H1 (cell line): ENCODE measurements at regions not wholly inside any gene's neighbourhood (a gene's known extent, or its start where the extent isn't known, plus 50 kb on each side); places are given as distances from the start of the nearest gene placed in this dataset.

ENCODE experiments used
- CTCF ChIA-PET: fragments of 300-600 bp; sonication (Branson Sonifier 250); formaldehyde crosslinking; loops from one replicate; lab custom pipeline; 2021; ENCODE audit not compliant: partially characterized antibody; lab: Charles Lee
- POLR2A ChIA-PET: fragments of 300-600 bp; sonication (Branson Sonifier 250); formaldehyde crosslinking; loops from one replicate; lab custom pipeline; 2021; ENCODE audit warnings: inconsistent platforms; ENCODE audit not compliant: partially characterized antibody; lab: Charles Lee
- DNase-seq, 2 experiments: peaks; one replicate each; pipeline versions ENCODE4 v3.0.0 to v3.0.0-alpha.2; 2010 to 2022; ENCODE audit warnings: low spot score in 2 of 2, low read depth in 1 of 2, mixed read lengths in 1 of 2
- FAIRE-seq: peaks from 2 replicates; lab custom pipeline; 2011; peaks lifted over from hg19 to GRCh38; lab: Jason Lieb, UNC
- H2AFZ ChIP-seq: 2 replicates; pipeline ENCODE4 v1.8.1; 2012; ENCODE audit warnings: low read length, inconsistent platforms
- H2AK5ac ChIP-seq: 2 replicates; pipeline ENCODE4 v1.6.1; 2013; ENCODE audit warnings: low read depth, low read length
- H2BK120ac ChIP-seq: replicated peaks from 2 replicates; pipeline ENCODE3; 2013; ENCODE audit warnings: low read depth, low read length, inconsistent platforms
- H2BK12ac ChIP-seq: 2 replicates; pipeline ENCODE4 v1.6.1; 2013; ENCODE audit warnings: low read depth, low read length
- H2BK15ac ChIP-seq: 2 replicates; pipeline ENCODE4 v1.6.1; 2013; ENCODE audit warnings: low read length
- H2BK20ac ChIP-seq: 2 replicates; pipeline ENCODE4 v1.6.1; 2013; ENCODE audit warnings: low read length
- H2BK5ac ChIP-seq: 2 replicates; pipeline ENCODE4 v1.6.1; 2013; ENCODE audit warnings: low read depth, low read length
- H3K14ac ChIP-seq: 2 replicates; pipeline ENCODE4 v1.6.1; 2013; ENCODE audit warnings: inconsistent platforms; ENCODE audit not compliant: insufficient read length
- H3K18ac ChIP-seq: 2 replicates; pipeline ENCODE4 v1.6.1; 2013; ENCODE audit warnings: low read length; ENCODE audit errors: extremely low read depth
- H3K23ac ChIP-seq: 2 replicates; pipeline ENCODE4 v1.6.1; 2013; ENCODE audit warnings: inconsistent platforms; ENCODE audit not compliant: insufficient read length
- H3K23me2 ChIP-seq: 2 replicates; pipeline ENCODE4 v1.6.1; 2013; ENCODE audit warnings: low read depth, low read length
- H3K27ac ChIP-seq: 2 replicates; pipeline ENCODE4 v1.6.1; 2011; ENCODE audit warnings: low read depth, low read length, inconsistent platforms
- H3K27me3 ChIP-seq, 4 experiments: replicated peaks in 1 of 4; 1 replicate in 1 of 4; 2 replicates in 3 of 4; pipeline versions ENCODE4 v1.6.1 to v1.8.1; 2011 to 2013; ENCODE audit warnings: low read length in 3 of 4, mild to moderate bottlenecking in 3 of 4, inconsistent platforms in 2 of 4, mixed read lengths in 2 of 4, moderate library complexity in 1 of 4; ENCODE audit not compliant: control insufficient read depth in 3 of 4, insufficient read depth in 3 of 4; ENCODE audit errors: extremely low read depth in 1 of 4
- H3K36me3 ChIP-seq, 4 experiments: 2 replicates each; pipeline versions ENCODE4 v1.6.1 to v1.8.1; 2011 to 2013; ENCODE audit warnings: mild to moderate bottlenecking in 4 of 4, low read length in 3 of 4, moderate library complexity in 2 of 4, control low read depth in 1 of 4, inconsistent platforms in 1 of 4; ENCODE audit not compliant: insufficient read depth in 4 of 4, control insufficient read depth in 2 of 4
- H3K4ac ChIP-seq: replicated peaks from 2 replicates; pipeline ENCODE3; 2013; ENCODE audit warnings: low read length, low read depth, mixed read lengths, inconsistent platforms; ENCODE audit not compliant: insufficient read length
- H3K4me1 ChIP-seq, 4 experiments: replicated peaks in 1 of 4; 1 replicate in 1 of 4; 2 replicates in 3 of 4; pipeline versions ENCODE4 v1.6.1 to v1.8.1; 2011 to 2013; ENCODE audit warnings: low read length in 3 of 4, inconsistent platforms in 2 of 4, mixed read lengths in 1 of 4; ENCODE audit not compliant: insufficient read depth in 4 of 4, control insufficient read depth in 3 of 4
- H3K4me2 ChIP-seq, 2 experiments: 2 replicates each; pipeline versions ENCODE4 v1.6.1 to v1.8.1; 2011 to 2013; ENCODE audit warnings: low read depth in 2 of 2, low read length in 2 of 2, control low read depth in 1 of 2, inconsistent platforms in 1 of 2, mild to moderate bottlenecking in 1 of 2; ENCODE audit not compliant: insufficient read depth in 1 of 2
- H3K4me3 ChIP-seq, 4 experiments: fragments of 200-600, 300-600 bp in 1 of 4; sonication (generic), shearing (Covaris generic), sonication (Bioruptor Twin) in 1 of 4; 2 replicates each; pipeline versions ENCODE4 v1.5.1 to v1.8.1; 2011 to 2016; ENCODE audit warnings: low read length in 4 of 4, low read depth in 3 of 4, control low read depth in 2 of 4, inconsistent platforms in 2 of 4, mild to moderate bottlenecking in 2 of 4, mixed read lengths in 1 of 4, moderate library complexity in 1 of 4; ENCODE audit not compliant: insufficient read depth in 2 of 4; ENCODE audit errors: extremely low read depth in 1 of 4
- H3K56ac ChIP-seq: replicated peaks from 2 replicates; pipeline ENCODE3; 2013; ENCODE audit warnings: low read depth, mild to moderate bottlenecking, mixed read lengths, low read length, inconsistent platforms; ENCODE audit not compliant: insufficient read length
- H3K79me1 ChIP-seq: 2 replicates; pipeline ENCODE4 v1.6.1; 2013; ENCODE audit warnings: low read depth, low read length, control low read depth
- H3K79me2 ChIP-seq, 2 experiments: 2 replicates each; pipeline versions ENCODE4 v1.6.1 to v1.8.1; 2012 to 2013; ENCODE audit warnings: low read length in 2 of 2, mild to moderate bottlenecking in 2 of 2, inconsistent platforms in 1 of 2; ENCODE audit not compliant: insufficient read depth in 2 of 2, control insufficient read depth in 1 of 2
- H3K9ac ChIP-seq, 4 experiments: replicated peaks in 1 of 4; 1 replicate in 1 of 4; 2 replicates in 3 of 4; pipeline versions ENCODE4 v1.6.1 to v1.8.1; 2011 to 2013; ENCODE audit warnings: low read depth in 3 of 4, low read length in 3 of 4, control low read depth in 2 of 4, mild to moderate bottlenecking in 2 of 4, moderate library complexity in 2 of 4, inconsistent platforms in 1 of 4; ENCODE audit errors: extremely low read depth in 1 of 4
- H3K9me3 ChIP-seq, 2 experiments: 2 replicates each; pipeline versions ENCODE4 v1.6.1 to v1.8.1; 2012 to 2013; ENCODE audit warnings: mild to moderate bottlenecking in 2 of 2, moderate library complexity in 2 of 2, control low read depth in 1 of 2, inconsistent platforms in 1 of 2, low read depth in 1 of 2, low read length in 1 of 2, mixed read lengths in 1 of 2; ENCODE audit not compliant: insufficient read depth in 2 of 2
- H4K20me1 ChIP-seq, 2 experiments: replicated peaks in 1 of 2; 2 replicates each; pipeline versions ENCODE3 to v1.8.1; 2011 to 2013; ENCODE audit warnings: inconsistent platforms in 2 of 2, low read length in 2 of 2, mild to moderate bottlenecking in 1 of 2; ENCODE audit not compliant: insufficient read depth in 2 of 2, control insufficient read depth in 1 of 2
- H4K5ac ChIP-seq: 2 replicates; pipeline ENCODE4 v1.6.1; 2013; ENCODE audit warnings: low read length, low read depth, mixed read lengths, inconsistent platforms; ENCODE audit not compliant: insufficient read length
- H4K8ac ChIP-seq: 2 replicates; pipeline ENCODE4 v1.8.0; 2013; ENCODE audit warnings: mild to moderate bottlenecking, moderate library complexity, low read length, inconsistent platforms; ENCODE audit not compliant: insufficient read depth; ENCODE audit errors: extremely low read depth
- H4K91ac ChIP-seq: replicated peaks from 2 replicates; pipeline ENCODE3; 2013; ENCODE audit warnings: low read length, mixed read lengths, inconsistent platforms; ENCODE audit not compliant: insufficient read length
- ASH2L ChIP-seq: fragments of 200-600, 300-600 bp; sonication (generic); IDR thresholded peaks from one replicate; pipeline ENCODE4 v1.7.1; 2017; ENCODE audit warnings: low read length
- BCL11A ChIP-seq, 2 experiments: IDR thresholded peaks; one replicate each; pipeline ENCODE4 v1.6.1; 2011; ENCODE audit warnings: low read depth in 2 of 2, low read length in 2 of 2, mild to moderate bottlenecking in 2 of 2
- CBX5 ChIP-seq: fragments of 300-800, 300-1000 bp; sonication (generic); IDR thresholded peaks from 2 replicates; pipeline ENCODE4 v1.7.1; 2016; ENCODE audit warnings: antibody characterized with exemption, low read length, low read depth
- JUND ChIP-seq: IDR thresholded peaks from 2 replicates; pipeline ENCODE4 v1.6.1; 2011; ENCODE audit warnings: mild to moderate bottlenecking, improper control_type of control experiment, low read length
- POU5F1 ChIP-seq: IDR thresholded peaks from 2 replicates; pipeline ENCODE4 v1.6.1; 2011; ENCODE audit warnings: low read depth, mild to moderate bottlenecking, low read length, moderate library complexity
- RAD21 ChIP-seq, 2 experiments: IDR thresholded peaks in 1 of 2; conservative IDR thresholded peaks in 1 of 2; 2 replicates each; pipeline ENCODE4 v1.6.1; 2011; ENCODE audit warnings: low read depth in 2 of 2, low read length in 2 of 2, improper control_type of control experiment in 1 of 2, inconsistent platforms in 1 of 2, mild to moderate bottlenecking in 1 of 2, moderate library complexity in 1 of 2
- RXRA ChIP-seq: IDR thresholded peaks from 2 replicates; pipeline ENCODE4 v1.6.1; 2011; ENCODE audit warnings: low read depth, mild to moderate bottlenecking, low read length, moderate library complexity; ENCODE audit not compliant: insufficient read depth
- SP2 ChIP-seq: IDR thresholded peaks from 2 replicates; pipeline ENCODE4 v1.6.1; 2012; ENCODE audit warnings: mild to moderate bottlenecking, low read length, inconsistent platforms
- SRF ChIP-seq: IDR thresholded peaks from 2 replicates; pipeline ENCODE4 v1.6.1; 2011; ENCODE audit warnings: mild to moderate bottlenecking, low read depth, low read length, moderate library complexity
- SUZ12 ChIP-seq: fragments of 200-600 bp; sonication (generic); IDR thresholded peaks from 2 replicates; pipeline ENCODE4 v1.6.1; 2012; ENCODE audit warnings: mild to moderate bottlenecking, inconsistent platforms, low read length, moderate library complexity, mixed read lengths
- TEAD4 ChIP-seq: IDR thresholded peaks from 2 replicates; pipeline ENCODE4 v1.6.1; 2012; ENCODE audit warnings: low read depth, low read length, inconsistent platforms, mixed read lengths
- YY1 ChIP-seq: IDR thresholded peaks from 2 replicates; pipeline ENCODE4 v1.6.1; 2011; ENCODE audit warnings: low read depth, mild to moderate bottlenecking, low read length
- ZNF274 ChIP-seq: IDR thresholded peaks from 2 replicates; pipeline ENCODE4 v1.7.0; 2012; ENCODE audit warnings: low read length, borderline replicate concordance; ENCODE audit errors: extremely low read depth
- WGBS, 2 experiments: shearing (Covaris generic) in 1 of 2; methylation state at CpG; one replicate each; pipeline versions ENCODE4 v1.1.6 to v1.1.7; 2013 to 2015; ENCODE audit warnings: low lambda C conversion rate in 2 of 2, mixed read lengths in 2 of 2, inconsistent platforms in 1 of 2, low coverage in 1 of 2, missing lambda C conversion rate in 1 of 2; ENCODE audit not compliant: insufficient replicate concordance in 2 of 2, insufficient coverage in 1 of 2, insufficient read length in 1 of 2; ENCODE audit errors: extremely low coverage in 1 of 2, missing lambda C conversion rate in 1 of 2; 5-methylcytosine and 5-hydroxymethylcytosine counted together

DNA sequence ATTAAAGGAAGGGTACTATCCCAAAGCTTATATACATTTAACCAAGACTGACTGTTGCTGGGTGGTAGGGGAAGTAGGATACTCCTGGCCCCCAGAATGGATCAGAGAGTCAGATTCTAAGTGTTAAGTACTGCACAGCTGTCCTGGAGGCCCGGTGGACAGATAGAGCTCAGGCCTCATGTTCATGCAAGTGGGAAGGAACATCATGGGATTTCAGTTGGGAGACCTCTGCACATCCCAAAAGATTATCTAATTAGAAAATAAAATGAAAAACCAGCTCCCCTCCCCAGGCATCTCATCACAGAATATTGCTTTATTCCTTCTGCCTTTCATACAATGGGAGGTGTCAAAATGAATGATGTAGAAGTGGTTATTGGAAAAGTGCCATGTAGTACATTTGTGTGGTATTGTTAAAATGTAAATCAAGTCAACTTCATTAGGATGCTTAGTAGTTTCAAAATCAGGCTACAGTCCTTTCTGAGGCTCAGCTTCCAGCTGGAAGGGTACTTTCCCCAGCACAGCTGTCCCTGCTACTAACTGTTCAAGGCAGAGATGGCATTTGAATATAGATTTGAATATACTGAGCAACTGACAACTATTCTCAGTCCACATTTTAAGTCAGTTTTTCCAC lies 82.9 kb downstream of the SLC35B3 start:
- H3K9ac ChIP-seq = no peak overlapping the region
- POLR2A ChIA-PET = no interaction called here

More for the DNA sequence above, 82.9 kb downstream of the SLC35B3 start:
- Histone ChIP-seq H3K9me3 (no peaks in the 10 kb centered on the region), H4K20me1 (no peaks in the 10 kb centered on the region), H2AK5ac (no peak overlapping the region), H2BK5ac (no peak overlapping the region), H3K27ac (no peak overlapping the region), H3K23me2 (no peaks in the 10 kb centered on the region; the same call in 1 of the 2 replicates), H3K4ac (no peak overlapping the region), H3K56ac (no peak overlapping the region), H3K79me1 (no peaks in the 10 kb centered on the region; the same call in 1 of the 2 replicates), H3K18ac (no peak overlapping the region), H2BK120ac (no peak overlapping the region), H2AFZ (no peak overlapping the region), H3K27me3 (no peaks in the 10 kb centered on the region), H2BK20ac (no peak overlapping the region), H3K23ac (no peak overlapping the region), H3K79me2 (no peaks in the 10 kb centered on the region), H2BK15ac (no peak overlapping the region), H4K91ac (no peak overlapping the region), H3K4me3 (no peak overlapping the region), H2BK12ac (no peak overlapping the region), H4K5ac (no peak overlapping the region), H3K4me2 (no peak overlapping the region), H3K4me1 (no peaks in the 10 kb centered on the region), H3K14ac (no peak overlapping the region), H3K36me3 (no peaks in the 10 kb centered on the region), H4K8ac (no peak overlapping the region)
- 100% methylated on average over 1 of the region's 1 CpG; no CpG with 5 or more reads in 1 of the 2 experiments for WGBS, 2 experiments
- DNase-seq (no peak), FAIRE-seq (no peak)
- CTCF ChIA-PET = interaction anchor here (0.6 kb wide), 1 partner anchor 16 kb away, joined by 3 read pairs; no protein-coding TSS in a partner anchor
- TF ChIP-seq BCL11A (IDR thresholded peaks at IDR 0.05; ENCODE audit: low read depth in 2 of 2, low read length in 2 of 2) (no peak), YY1 (no peak), RXRA (no peak), POU5F1 (no peak), CBX5 (no peak), RAD21 (IDR thresholded peaks at IDR 0.05 in 1 of 2, conservative IDR thresholded peaks at IDR 0.05 in 1 of 2; ENCODE audit: low read depth in 2 of 2, low read length in 2 of 2) (no peak), ASH2L (no peak), SRF (no peak), TEAD4 (no peak), ZNF274 (no peak), SP2 (no peak), JUND (no peak), SUZ12 (no peak)
